ENCODE measurements at regions not wholly inside any gene's neighbourhood (a gene's known extent, or its start where the extent isn't known, plus 50 kb on each side); places are given as distances from the start of the nearest gene placed in this dataset.

GRCh38 chr2:226564667-226565066 is 235.0 kb downstream of the IRS1 start:
- no peak for TF ChIP-seq CTCF (IDR thresholded peaks at IDR 0.05)
- TF ChIP-seq POLR2A (IDR thresholded peaks at IDR 0.05), result no peak

Measured in testis (tissue), 2 donors.